ENCODE measurements at regions not wholly inside any gene's neighbourhood (a gene's known extent, or its start where the extent isn't known, plus 50 kb on each side); places are given as distances from the start of the nearest gene placed in this dataset.

GRCh38 chr12:94909663-94910062 lies 93.8 kb downstream of the NDUFA12 start:
- TF ChIP-seq POLR2A (IDR thresholded peaks at IDR 0.05) (no peak), CTCF (IDR thresholded peaks at IDR 0.05) (no peak)

Data from prostate gland (tissue), 2 donors.